K562 (cell line): ENCODE measurements at regions not wholly inside any gene's neighbourhood (a gene's known extent, or its start where the extent isn't known, plus 50 kb on each side); places are given as distances from the start of the nearest gene placed in this dataset.

Experiments
- ATAC-seq: fragments of 200-7000 bp; cut with Tn5 transposase; 3 replicates; pipeline ENCODE4 v1.9.1; 2020; ENCODE audit warnings: moderate library complexity
- BruUV-seq: library from RNA; stranded (reverse); fragments of 400-500 nt; replicated peaks from 2 replicates; lab custom pipeline; 2021; lab: Mats Ljungman, UMichigan
- CTCF ChIA-PET: fragments of 300-600 bp; formaldehyde crosslinking; extraction: SDS; loops from one replicate; lab custom pipeline; 2021; ENCODE audit warnings: low intra/inter-chr PET ratio; lab: Yijun Ruan, JAX
- POLR2A ChIA-PET: fragments of 300-600, 350-650 bp; sonication (Branson Sonifier 250); formaldehyde crosslinking; extraction: SDS; loops from one replicate; lab custom pipeline; 2021; ENCODE audit warnings: antibody characterized with exemption, inconsistent platforms; lab: Yijun Ruan, JAX
- DNase-seq, 4 experiments: peaks; one replicate each; pipeline versions ENCODE4 v3.0.0 to v3.0.0-alpha.2; 2011 to 2018; ENCODE audit warnings: low spot score in 3 of 4, mixed read lengths in 3 of 4; ENCODE audit errors: extremely low read depth in 1 of 4
- FAIRE-seq: peaks from 2 replicates; lab custom pipeline; 2011; peaks lifted over from hg19 to GRCh38; lab: Jason Lieb, UNC
- H2AFZ ChIP-seq: 2 replicates; pipeline ENCODE4 v1.6.0; 2011; ENCODE audit warnings: low read depth, low read length, control low read depth, inconsistent platforms
- H3K27ac ChIP-seq: fragments of 200-600 bp; 3 replicates; pipeline ENCODE4 v1.8.0; 2011; ENCODE audit warnings: low read depth, mild to moderate bottlenecking, control low read depth, inconsistent platforms, low read length, moderate library complexity, mixed read lengths; ENCODE audit errors: extremely low read depth
- H3K27me3 ChIP-seq, 2 experiments: fragments of 300-600 bp in 1 of 2; 2 replicates in 1 of 2; 3 replicates in 1 of 2; pipeline versions ENCODE4 v1.6.0 to v1.8.0; 2011; ENCODE audit warnings: inconsistent platforms in 2 of 2, low read length in 2 of 2, mild to moderate bottlenecking in 1 of 2, mixed read lengths in 1 of 2, moderate library complexity in 1 of 2; ENCODE audit not compliant: control insufficient read depth in 2 of 2, insufficient read depth in 2 of 2
- H3K36me3 ChIP-seq: fragments of 300-600 bp; 3 replicates; pipeline ENCODE4 v1.8.0; 2011; ENCODE audit warnings: mild to moderate bottlenecking, low read length, inconsistent platforms; ENCODE audit not compliant: control insufficient read depth, insufficient read depth
- H3K4me1 ChIP-seq, 2 experiments: fragments of 200-600 bp in 1 of 2; replicated peaks in 1 of 2; 2 replicates in 1 of 2; 3 replicates in 1 of 2; pipeline versions ENCODE4 v1.5.1 to v1.8.0; 2011; ENCODE audit warnings: inconsistent platforms in 2 of 2, low read length in 2 of 2, mild to moderate bottlenecking in 1 of 2, mixed read lengths in 1 of 2, moderate library complexity in 1 of 2; ENCODE audit not compliant: control insufficient read depth in 2 of 2, insufficient read depth in 2 of 2
- H3K4me2 ChIP-seq: 2 replicates; pipeline ENCODE4 v1.6.1; 2011; ENCODE audit warnings: low read length, control low read depth, inconsistent platforms, mixed read lengths; ENCODE audit not compliant: insufficient read depth
- H3K4me3 ChIP-seq: fragments of 200-600 bp; sonication (generic), shearing (Covaris generic); 2 replicates; pipeline ENCODE4 v1.5.1; 2016; ENCODE audit warnings: control low read depth, inconsistent platforms
- H3K79me2 ChIP-seq: fragments of 200-600 bp; 3 replicates; pipeline ENCODE4 v1.8.0; 2011; ENCODE audit warnings: low read length, inconsistent platforms; ENCODE audit not compliant: control insufficient read depth, insufficient read depth
- H3K9ac ChIP-seq, 2 experiments: 2 replicates each; pipeline versions ENCODE4 v1.6.0 to v1.6.1; 2011; ENCODE audit warnings: low read depth in 2 of 2, low read length in 2 of 2, control low read depth in 1 of 2, inconsistent platforms in 1 of 2, mild to moderate bottlenecking in 1 of 2, mixed read lengths in 1 of 2; ENCODE audit not compliant: insufficient read depth in 1 of 2
- H3K9me1 ChIP-seq: one replicate; pipeline ENCODE4 v1.6.0; 2011; ENCODE audit warnings: inconsistent platforms, mild to moderate bottlenecking, low read length, moderate library complexity; ENCODE audit not compliant: control insufficient read depth, insufficient read depth
- H3K9me3 ChIP-seq: replicated peaks from 2 replicates; pipeline ENCODE4 v1.5.1; 2011; ENCODE audit warnings: low read depth, low read length, inconsistent platforms; ENCODE audit not compliant: control insufficient read depth, insufficient read depth
- H4K20me1 ChIP-seq: replicated peaks from 2 replicates; pipeline ENCODE4 v1.6.1; 2011; ENCODE audit warnings: low read length, inconsistent platforms, mixed read lengths; ENCODE audit not compliant: control insufficient read depth, insufficient read depth
- ATF1 ChIP-seq, 2 experiments: fragments of 450-650 bp in 1 of 2; IDR thresholded peaks; 2 replicates each; pipeline ENCODE4 v1.6.1; 2016; ENCODE audit warnings: missing compliant biosample characterization in 1 of 2, missing genetic modification characterization in 1 of 2
- CCNT2 ChIP-seq: IDR thresholded peaks from 2 replicates; pipeline ENCODE4 v1.6.1; 2011; ENCODE audit warnings: borderline replicate concordance, low read depth, mild to moderate bottlenecking, moderate library complexity, mixed read lengths, low read length; ENCODE audit not compliant: insufficient read length; ENCODE audit errors: extremely low read depth
- E2F4 ChIP-seq: sonication (generic); formaldehyde crosslinking; IDR thresholded peaks from 2 replicates; pipeline ENCODE4 v1.8.0; 2022; ENCODE audit warnings: mild to moderate bottlenecking, low read depth, missing genetic modification reagents
- GTF2E2 ChIP-seq: fragments of 200-800 bp; sonication (Bioruptor generic); IDR thresholded peaks from 2 replicates; pipeline ENCODE4 v1.6.1; 2016; ENCODE audit warnings: missing genetic modification characterization, missing compliant biosample characterization
- HLTF ChIP-seq: fragments of 450-650 bp; IDR thresholded peaks from 2 replicates; pipeline ENCODE4 v1.6.1; 2016
- ILF3 ChIP-seq: fragments of 450-650 bp; IDR thresholded peaks from 2 replicates; pipeline ENCODE4 v1.6.1; 2018; ENCODE audit warnings: antibody characterized with exemption, mild to moderate bottlenecking, moderate library complexity, borderline replicate concordance
- NFATC3 ChIP-seq: fragments of 450-650 bp; IDR thresholded peaks from 2 replicates; pipeline ENCODE4 v1.6.1; 2017; ENCODE audit warnings: mild to moderate bottlenecking
- RBM34 ChIP-seq: fragments of 200-400 bp; formaldehyde crosslinking; IDR thresholded peaks from 2 replicates; pipeline ENCODE4 v1.6.1; 2018; ENCODE audit warnings: low read length, borderline replicate concordance; ENCODE audit not compliant: insufficient read depth
- SAP30 ChIP-seq: fragments of 200-600 bp; sonication (generic); IDR thresholded peaks from 2 replicates; pipeline ENCODE4 v1.6.1; 2012; ENCODE audit warnings: borderline replicate concordance, low read depth, mild to moderate bottlenecking, moderate library complexity, low read length, control low read depth, inconsistent platforms; ENCODE audit not compliant: insufficient read depth, poor library complexity, severe bottlenecking
- TEAD4 ChIP-seq, 2 experiments: sonication (generic) in 1 of 2; formaldehyde crosslinking in 1 of 2; IDR thresholded peaks; 2 replicates each; pipeline versions ENCODE4 v1.6.1 to v1.8.0; 2012 to 2022; ENCODE audit warnings: borderline replicate concordance in 1 of 2, inconsistent platforms in 1 of 2, low read length in 1 of 2, mild to moderate bottlenecking in 1 of 2, missing genetic modification reagents in 1 of 2
- ZNF133 ChIP-seq: fragments of 250-450 bp; sonication (Bioruptor Pico); IDR thresholded peaks from 2 replicates; pipeline ENCODE4 v1.4.0; 2020; ENCODE audit warnings: mild to moderate bottlenecking
- ZNF561 ChIP-seq: fragments of 450-650 bp; formaldehyde crosslinking; conservative IDR thresholded peaks from 2 replicates; pipeline ENCODE4 v1.4.0; 2020; ENCODE audit warnings: mild to moderate bottlenecking, moderate library complexity
- ZSCAN32 ChIP-seq: fragments of 450-650 bp; formaldehyde crosslinking; IDR thresholded peaks from 2 replicates; pipeline ENCODE4 v1.4.0; 2020; ENCODE audit warnings: mild to moderate bottlenecking, moderate library complexity
- WGBS: fragments of 100-300 bp; shearing (Covaris generic); methylation state at CpG from one replicate; pipeline ENCODE4 v1.1.6; 2016; ENCODE audit warnings: low coverage, mixed read lengths; ENCODE audit not compliant: insufficient coverage; ENCODE audit errors: missing lambda C conversion rate; 5-methylcytosine and 5-hydroxymethylcytosine counted together
- in situ Hi-C: fragments of 300-500 bp; cut with MboI; formaldehyde crosslinking; loops from 4 replicates; pipeline ENCODE4 v1.15.0; 2018; ENCODE audit warnings: inconsistent platforms, mixed read lengths
- intact Hi-C: fragments of 100-400 bp; cut with micrococcal nuclease; formaldehyde crosslinking; loops from 2 replicates; pipeline ENCODE4 v1.14.2; 2022

GRCh38 chrY:12615733-12616446, 85.1 kb upstream of the USP9Y start:
- CTCF ChIA-PET, result no interaction called here
- intact Hi-C loops, result no loop called here
- H3K4me3 ChIP-seq, result no peak overlapping the region
- BruUV-seq, result no TSS peak
- no peak for FAIRE-seq
- no peak for ATAC-seq
- H3K9me3 ChIP-seq, result no peaks in the 10 kb centered on the region
- H3K4me1 ChIP-seq, result no peaks in the 10 kb centered on the region
- no peak overlapping the region for H3K9ac ChIP-seq
- H3K27me3 ChIP-seq, result no peaks in the 10 kb centered on the region
- no peak for TF ChIP-seq RBM34
- no peak for TF ChIP-seq ZSCAN32 (CRISPR knock-in tag)
- TF ChIP-seq ILF3, result no peak
- TF ChIP-seq ZNF561 (CRISPR knock-in tag), result no peak
- TF ChIP-seq, all 486 proteins: peak for 0
- Histone ChIP-seq H3K27ac (no peak overlapping the region), H3K36me3 (no peaks in the 10 kb centered on the region), H3K4me2 (no peak overlapping the region), H2AFZ (no peak overlapping the region), H3K9me1 (no peaks in the 10 kb centered on the region), H3K79me2 (no peaks in the 10 kb centered on the region), H4K20me1 (no peaks in the 10 kb centered on the region)
- no peak for DNase-seq
- POLR2A ChIA-PET, result no interaction called here
- in situ Hi-C loops, result no loop called here

- no peak overlapping the region for H3K4me3 ChIP-seq
- FAIRE-seq, result no peak
- no peak overlapping the region for H3K9ac ChIP-seq
- no peaks in the 10 kb centered on the region for H4K20me1 ChIP-seq
- CTCF ChIA-PET, result no interaction called here
- no peak overlapping the region for H3K4me2 ChIP-seq
- no peaks in the 10 kb centered on the region for H3K27me3 ChIP-seq
- DNase-seq, result no peak
- no peak overlapping the region for H3K27ac ChIP-seq
- BruUV-seq, result no TSS peak
- H3K4me1 ChIP-seq, result no peaks in the 10 kb centered on the region
- no peaks in the 10 kb centered on the region for H3K9me1 ChIP-seq
- intact Hi-C loops (no loop called here), in situ Hi-C loops (no loop called here)
- H3K36me3 ChIP-seq, result no peaks in the 10 kb centered on the region
- POLR2A ChIA-PET, result no interaction called here
- no peak for ATAC-seq
- no peaks in the 10 kb centered on the region for H3K79me2 ChIP-seq
- WGBS, result no CpG with 5 or more reads among the region's 16 CpGs
- H3K9me3 ChIP-seq, result no peaks in the 10 kb centered on the region
- H2AFZ ChIP-seq, result no peak overlapping the region
- TF ChIP-seq HLTF (no peak), CCNT2 (no peak), GTF2E2 (tag) (no peak), E2F4 (CRISPR knock-in tag) (no peak), SAP30 (no peak), ZNF133 (no peak), TEAD4 (IDR thresholded peaks at IDR 0.05; ENCODE audit: low read length) (no peak), TEAD4 (CRISPR knock-in tag; IDR thresholded peaks at IDR 0.05; ENCODE audit: borderline replicate concordance) (no peak), ATF1 (CRISPR knock-in tag; IDR thresholded peaks at IDR 0.05) (no peak), ATF1 (tag; IDR thresholded peaks at IDR 0.05) (no peak), NFATC3 (no peak)
These were observed 79.5 kb upstream of the USP9Y start for GRCh38 chrY:12621454-12622081.
